Activated CD8-positive, alpha-beta memory T cell treated with anti-CD3 and anti-CD28 coated beads, Interleukin-2, amount 50 U/mL, for 1 hour (primary cell): ENCODE measurements at regions not wholly inside any gene's neighbourhood (a gene's known extent, or its start where the extent isn't known, plus 50 kb on each side); places are given as distances from the start of the nearest gene placed in this dataset.
"Not testable (repeated sequence)": the region's sequence is repeated elsewhere in the genome, so short reads cannot be mapped to it uniquely, and the experiment has no call there.

Experiments used
- DNase-seq: peaks from one replicate; pipeline ENCODE4 v3.0.0-alpha.2; 2020; ENCODE audit errors: extremely low read depth

DNA sequence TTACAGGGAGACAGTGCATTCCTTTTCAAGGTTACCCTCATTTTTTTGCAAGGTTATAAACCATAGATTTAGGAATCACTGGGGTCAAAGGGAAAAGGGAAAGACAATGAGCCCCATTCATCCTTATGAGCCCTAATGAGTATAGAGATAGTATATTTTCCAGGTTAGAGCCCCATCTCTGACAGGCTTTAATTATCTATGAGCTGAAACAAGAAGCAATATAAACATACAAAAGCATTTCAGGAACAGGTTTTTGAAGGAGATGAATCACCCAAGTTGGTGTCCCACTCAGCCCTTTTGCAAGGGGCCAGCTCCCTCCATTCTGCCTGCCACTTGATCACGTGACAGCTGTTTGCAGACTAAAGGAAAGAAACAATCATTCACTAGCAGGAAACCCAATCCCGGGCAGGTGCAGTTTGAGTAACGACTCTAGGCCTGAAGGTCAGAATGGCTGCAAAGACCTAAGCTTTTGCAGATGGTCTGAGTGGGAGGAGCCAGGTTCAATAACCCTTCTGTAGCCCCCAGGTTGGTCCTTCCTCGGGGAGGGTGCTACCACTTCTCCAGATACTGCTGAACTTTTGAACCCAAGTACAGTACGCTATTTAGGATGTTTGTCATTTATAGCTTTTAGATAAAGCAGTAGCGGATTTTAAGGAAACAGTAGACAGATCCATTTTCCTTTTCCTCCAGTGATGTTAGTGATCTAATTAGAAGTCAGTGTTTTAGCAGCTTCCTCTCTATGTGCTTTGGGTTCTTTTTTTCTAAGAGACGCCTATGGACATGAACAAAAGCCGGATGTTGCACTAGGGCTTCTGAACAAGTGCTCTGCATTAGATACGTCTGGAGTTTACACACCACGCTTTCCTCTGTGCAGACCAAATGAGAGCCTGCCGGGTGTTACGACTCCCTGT, 253.2 kb downstream of the SOX4 start:
- DNase-seq, result no peak

GRCh38 chr6:21847711-21848480, 254.3 kb downstream of the SOX4 start:
- no peak for DNase-seq

DNA sequence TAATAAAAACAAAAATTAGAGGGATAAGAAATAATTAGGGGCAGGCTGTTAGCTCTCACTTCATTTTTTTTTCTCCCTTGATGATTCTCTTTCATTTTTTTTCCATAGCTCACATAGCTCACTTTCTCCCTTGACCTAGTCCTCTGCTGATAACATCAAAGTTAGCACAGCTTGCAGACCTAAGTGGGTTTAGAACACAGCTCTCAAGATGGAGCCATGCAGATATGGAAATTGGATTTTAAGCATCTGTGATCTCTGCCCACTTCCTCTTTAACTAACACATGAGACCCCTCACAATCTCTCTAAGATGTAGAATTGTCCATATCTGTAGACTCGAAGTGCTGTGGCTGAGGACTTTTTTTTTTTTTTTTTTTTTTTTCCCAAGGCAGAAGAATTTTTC, 257.1 kb downstream of the SOX4 start:
- no peak for DNase-seq

DNA sequence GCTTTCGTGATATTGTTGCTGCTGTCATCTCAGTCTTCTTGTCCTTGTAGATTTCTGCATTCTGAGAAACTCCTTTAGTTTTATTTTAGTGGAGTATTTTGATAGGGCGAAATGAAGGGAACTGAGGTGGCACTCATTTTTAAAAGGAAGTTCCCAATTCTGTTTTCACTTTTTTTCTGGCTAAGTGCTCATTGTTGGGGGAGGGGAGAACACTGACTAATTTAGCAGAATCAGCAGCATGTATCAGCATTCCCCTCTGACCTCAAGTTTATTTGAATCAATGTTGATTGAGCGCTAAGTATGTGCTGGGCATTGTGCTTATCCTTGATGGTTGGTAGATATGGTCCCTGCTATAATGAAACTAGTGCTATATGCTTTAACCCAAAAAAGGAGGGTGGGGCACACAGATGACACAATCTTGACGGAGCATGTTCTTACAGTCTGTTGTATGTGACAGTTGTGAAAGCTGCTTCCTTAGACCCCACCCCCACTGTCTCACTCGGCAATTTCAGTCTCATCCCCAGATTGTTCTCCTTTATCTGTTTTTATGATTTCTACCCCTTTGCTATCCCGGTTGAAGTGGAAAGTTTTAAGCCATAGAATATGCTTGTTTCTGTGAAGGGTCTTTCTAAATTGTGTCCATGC, 262.4 kb downstream of the SOX4 start:
- no peak for DNase-seq

- no peak for DNase-seq
Observed at GRCh38 chr6:21856456-21856825, 262.9 kb downstream of the SOX4 start.

GRCh38 chr6:21856844-21857243, 263.3 kb downstream of the SOX4 start:
- no peak for DNase-seq

DNA sequence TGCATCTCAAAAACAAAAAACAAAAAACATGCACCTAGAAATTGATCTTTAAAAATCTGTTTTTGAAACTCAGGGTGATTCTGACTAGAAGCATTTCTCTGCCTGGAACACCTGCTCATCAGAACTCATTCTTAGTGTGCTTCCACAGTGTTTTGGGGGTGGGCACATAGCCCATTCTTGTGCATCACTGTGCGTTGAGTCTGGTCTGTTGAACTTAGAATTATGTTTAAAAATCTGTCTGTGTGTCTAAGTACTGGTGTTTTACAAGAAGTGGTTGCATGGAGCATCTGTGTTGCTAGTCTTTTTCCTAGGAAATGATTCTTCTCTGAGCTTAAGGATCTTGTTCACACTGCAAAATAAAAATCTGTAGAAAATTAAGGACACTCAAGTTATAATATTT, 264.5 kb downstream of the SOX4 start:
- no peak for DNase-seq

DNA sequence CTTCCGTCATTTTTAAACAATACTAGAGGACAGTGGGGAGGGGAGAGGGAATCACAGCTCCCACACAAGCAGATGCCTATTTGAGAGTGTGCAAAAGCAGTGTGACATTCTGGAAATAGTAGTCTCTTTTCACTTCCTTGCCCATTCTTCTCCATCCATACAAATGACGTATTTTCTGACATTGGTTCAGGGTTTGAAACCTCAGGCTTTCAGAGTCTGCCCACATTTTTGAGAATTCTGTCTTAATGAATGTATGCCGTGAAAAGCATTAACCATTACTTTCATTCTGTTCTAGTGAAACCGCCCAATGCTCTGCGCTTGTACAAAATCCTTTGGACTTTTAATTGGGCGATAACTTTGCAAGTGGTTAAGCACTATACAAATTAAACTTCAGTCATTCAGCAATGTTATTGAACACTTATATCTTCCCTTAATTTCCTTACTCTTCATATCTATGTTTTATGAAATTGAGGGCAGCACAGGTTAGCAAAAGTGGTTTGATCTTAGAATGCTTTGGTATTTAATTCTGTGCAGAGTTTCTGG, 265.7 kb downstream of the SOX4 start:
- no peak for DNase-seq

GRCh38 chr6:21861942-21862341, 268.4 kb downstream of the SOX4 start:
- no peak for DNase-seq

- DNase-seq, result no peak
Observed at GRCh38 chr6:21864206-21864605, 270.7 kb downstream of the SOX4 start.

DNA sequence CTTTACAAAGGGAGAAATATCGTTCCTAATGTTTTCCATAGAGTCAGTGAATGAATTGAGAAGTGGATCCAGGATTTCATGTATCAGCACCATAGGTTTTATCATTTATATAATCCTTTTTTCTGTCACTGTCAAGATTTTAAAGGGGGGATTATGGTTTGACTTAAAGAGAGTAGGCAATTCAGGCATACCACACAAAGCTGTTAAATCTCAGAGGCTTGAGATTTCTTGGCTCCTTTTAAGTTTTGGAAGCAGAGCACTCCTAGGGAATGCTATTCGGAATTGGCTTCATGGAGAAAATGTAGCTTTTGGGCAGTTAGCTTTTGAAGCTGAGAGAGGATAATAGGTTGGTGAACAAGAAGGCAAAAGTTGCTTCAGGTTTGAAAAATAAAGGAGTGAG, 274.7 kb downstream of the SOX4 start:
- no peak for DNase-seq

- DNase-seq, result no peak
Observed at GRCh38 chr6:21869085-21869771, 275.7 kb downstream of the SOX4 start.

- DNase-seq, result no peak
Observed at GRCh38 chr6:21870076-21870730, 276.7 kb downstream of the SOX4 start.

GRCh38 chr6:21871831-21872230, 278.3 kb downstream of the SOX4 start:
- no peak for DNase-seq

GRCh38 chr6:21872749-21873148, 279.2 kb downstream of the SOX4 start:
- DNase-seq, result no peak

DNA sequence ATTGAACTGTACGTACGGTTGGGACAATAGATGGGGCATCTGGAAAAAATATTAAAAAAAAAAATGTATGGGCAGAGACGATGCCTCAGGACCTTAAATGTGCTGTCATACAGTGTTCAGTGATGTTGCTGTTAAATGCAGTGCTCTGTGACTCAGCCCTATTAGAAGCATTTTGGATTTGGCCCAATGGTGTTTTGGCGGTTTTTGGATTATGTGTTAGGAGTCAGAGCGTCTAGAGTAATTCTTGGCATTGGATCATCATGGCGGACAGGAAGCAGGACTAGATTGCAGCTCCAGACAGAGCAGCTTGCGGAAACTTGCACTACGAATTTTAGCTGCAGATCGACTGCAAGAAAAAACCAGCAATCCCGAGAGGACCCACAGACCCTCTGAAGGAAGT, 280.0 kb downstream of the SOX4 start:
- no peak for DNase-seq

GRCh38 chr6:21874372-21874771, 280.8 kb downstream of the SOX4 start:
- no peak for DNase-seq

DNA sequence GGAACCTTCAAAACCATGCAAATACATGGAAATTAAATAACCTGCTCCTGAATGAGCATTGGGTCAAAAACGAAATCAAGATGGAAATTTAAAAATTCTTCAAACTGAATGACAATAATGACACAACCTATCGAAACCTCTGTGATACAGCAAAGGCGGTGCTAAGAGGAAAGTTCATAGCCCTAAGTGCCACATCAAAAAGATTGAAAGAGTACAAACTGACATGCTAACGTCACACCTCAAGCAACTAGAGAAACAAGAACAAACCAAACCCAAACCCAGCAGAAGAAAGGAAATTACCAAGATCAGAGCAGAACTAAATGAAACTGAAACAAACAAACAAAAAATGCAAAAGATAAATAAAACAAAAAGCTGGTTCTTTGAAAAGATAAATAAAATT, 283.5 kb downstream of the SOX4 start:
- not testable (repeated sequence) for DNase-seq

DNA sequence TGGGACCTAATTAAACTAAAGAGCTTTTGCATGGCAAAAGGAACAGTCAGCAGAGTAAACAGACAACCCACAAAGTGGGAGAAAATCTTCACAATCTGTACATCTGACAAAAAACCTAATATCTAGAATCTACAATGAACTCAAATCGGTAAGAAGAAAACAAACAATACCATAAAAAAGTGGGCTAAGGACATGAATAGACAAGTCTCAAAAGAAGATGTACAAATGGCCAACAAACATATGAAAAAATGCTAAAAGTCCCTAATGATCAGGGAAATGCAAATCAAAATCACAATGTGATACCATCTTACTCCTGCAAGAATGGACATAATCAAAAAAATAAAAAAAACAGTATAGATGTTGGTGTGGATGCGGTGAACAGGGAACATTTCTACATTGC, 286.7 kb downstream of the SOX4 start:
- DNase-seq, result not testable (repeated sequence)

DNA sequence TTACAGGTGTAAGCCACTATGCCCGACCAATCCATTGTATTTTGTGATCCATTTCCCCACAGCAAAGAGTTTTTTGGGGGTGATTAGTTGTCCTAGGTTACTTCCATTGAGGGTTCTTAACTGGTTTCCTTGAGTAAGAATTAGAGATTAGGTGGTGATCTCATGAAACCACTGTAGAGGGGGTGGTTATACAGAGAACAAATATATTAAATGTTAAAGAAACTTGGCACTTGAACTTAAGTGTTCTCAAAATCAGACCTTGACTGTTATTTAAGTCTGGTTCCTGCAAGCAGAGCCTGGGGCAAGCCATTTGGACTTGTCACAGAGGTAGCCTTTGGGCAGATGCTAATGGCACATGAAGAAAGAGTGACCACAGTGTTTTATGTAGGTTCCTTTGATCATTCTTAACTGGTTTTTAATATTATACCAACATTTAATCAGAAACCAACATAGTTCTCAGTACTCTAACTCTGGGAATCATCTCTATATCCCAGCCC, 288.5 kb downstream of the SOX4 start:
- no peak for DNase-seq
